NCI-H510A treated with DMSO at 0.1 percent for 48 hours (cell line): ENCODE measurements at regions not wholly inside any gene's neighbourhood (a gene's known extent, or its start where the extent isn't known, plus 50 kb on each side); places are given as distances from the start of the nearest gene placed in this dataset.
"Not testable (repeated sequence)": the region's sequence is repeated elsewhere in the genome, so short reads cannot be mapped to it uniquely, and the experiment has no call there.

ENCODE experiments used
- DNase-seq: peaks from one replicate; lab custom pipeline; 2025; lab: John Stamatoyannopoulos, UW

GRCh38 chr6:109875973-109876372, 102.1 kb upstream of the GPR6 start:
- DNase-seq, result no peak

- DNase-seq, result no peak
Observed at GRCh38 chr6:109877028-109878004, 100.8 kb upstream of the GPR6 start.

GRCh38 chr6:109878005-109878690, 100.0 kb upstream of the GPR6 start:
- not testable (repeated sequence) for DNase-seq

GRCh38 chr6:109879081-109879480, 99.0 kb upstream of the GPR6 start:
- DNase-seq, result not testable (repeated sequence)

GRCh38 chr6:109879521-109879920, 98.6 kb upstream of the GPR6 start:
- DNase-seq, result no peak

- DNase-seq, result not testable (repeated sequence)
Observed at GRCh38 chr6:109881069-109881468, 97.0 kb upstream of the GPR6 start.

- not testable (repeated sequence) for DNase-seq
Observed at GRCh38 chr6:109881953-109882490, 96.1 kb upstream of the GPR6 start.

GRCh38 chr6:109891924-109892323, 86.2 kb upstream of the GPR6 start:
- no peak for DNase-seq

- peak; percentile 18 for DNase-seq
Observed at GRCh38 chr6:109892451-109893435, 85.4 kb upstream of the GPR6 start.

GRCh38 chr6:109893606-109894005, 84.5 kb upstream of the GPR6 start:
- DNase-seq, result no peak

GRCh38 chr6:109894181-109894580, 83.9 kb upstream of the GPR6 start:
- DNase-seq, result no peak

GRCh38 chr6:109896341-109896740, 81.8 kb upstream of the GPR6 start:
- DNase-seq, result no peak

- no peak for DNase-seq
Observed at GRCh38 chr6:109897025-109897424, 81.1 kb upstream of the GPR6 start.

GRCh38 chr6:109897561-109898080, 80.5 kb upstream of the GPR6 start:
- no peak for DNase-seq

GRCh38 chr6:109901976-109902375, 76.1 kb upstream of the GPR6 start:
- no peak for DNase-seq

- DNase-seq, result no peak
Observed at GRCh38 chr6:109902870-109903269, 75.2 kb upstream of the GPR6 start.

- no peak for DNase-seq
Observed at GRCh38 chr6:109910571-109910970, 67.5 kb upstream of the GPR6 start.

GRCh38 chr6:109912118-109912517, 66.0 kb upstream of the GPR6 start:
- DNase-seq, result no peak

GRCh38 chr6:109912952-109913351, 65.2 kb upstream of the GPR6 start:
- DNase-seq, result no peak

- not testable (repeated sequence) for DNase-seq
Observed at GRCh38 chr6:109915748-109916147, 62.4 kb upstream of the GPR6 start.

GRCh38 chr6:109916759-109917158, 61.4 kb upstream of the GPR6 start:
- no peak for DNase-seq
